ENCODE measurements at regions not wholly inside any gene's neighbourhood (a gene's known extent, or its start where the extent isn't known, plus 50 kb on each side); places are given as distances from the start of the nearest gene placed in this dataset.

DNA sequence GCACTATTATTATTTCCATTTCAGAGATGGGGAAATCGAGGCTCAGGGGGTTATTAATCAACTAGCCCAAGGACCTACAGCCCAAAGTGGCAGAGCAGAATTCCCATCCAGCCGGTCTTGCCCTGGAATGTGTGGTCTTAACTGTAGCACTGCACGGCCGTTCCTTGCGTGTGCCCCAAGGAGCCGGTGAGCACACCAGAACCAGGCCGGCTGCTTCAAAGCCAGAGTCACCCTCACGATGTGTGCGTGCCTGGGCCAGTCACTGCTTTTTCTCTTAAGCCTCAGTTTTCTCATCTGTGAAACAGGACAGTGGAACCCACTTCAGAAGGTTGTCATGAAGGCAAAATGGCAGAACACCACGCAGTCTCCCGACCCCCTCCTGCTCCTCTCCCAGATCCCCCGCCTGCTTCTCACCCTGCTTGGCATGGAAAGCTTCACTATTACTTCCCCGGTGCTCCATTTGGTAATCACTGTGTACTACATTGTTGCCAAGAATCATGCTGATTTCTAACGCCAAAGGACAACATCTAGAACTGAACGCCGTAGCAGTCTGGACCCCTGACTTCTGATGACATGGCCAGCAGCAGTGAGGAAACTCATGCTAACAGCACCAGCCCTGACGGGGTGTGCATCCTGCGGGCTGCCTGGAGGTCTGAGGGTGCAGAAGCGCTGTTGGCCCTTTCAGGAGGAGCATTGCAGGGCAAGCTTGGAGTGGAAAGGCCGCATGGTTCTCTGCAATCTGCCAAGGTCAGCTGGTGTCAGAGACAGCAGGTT, 106.8 kb upstream of the B3GAT1 start:
- no peak for TF ChIP-seq POLR2A (IDR thresholded peaks at IDR 0.05)
- TF ChIP-seq, protein P1, sequence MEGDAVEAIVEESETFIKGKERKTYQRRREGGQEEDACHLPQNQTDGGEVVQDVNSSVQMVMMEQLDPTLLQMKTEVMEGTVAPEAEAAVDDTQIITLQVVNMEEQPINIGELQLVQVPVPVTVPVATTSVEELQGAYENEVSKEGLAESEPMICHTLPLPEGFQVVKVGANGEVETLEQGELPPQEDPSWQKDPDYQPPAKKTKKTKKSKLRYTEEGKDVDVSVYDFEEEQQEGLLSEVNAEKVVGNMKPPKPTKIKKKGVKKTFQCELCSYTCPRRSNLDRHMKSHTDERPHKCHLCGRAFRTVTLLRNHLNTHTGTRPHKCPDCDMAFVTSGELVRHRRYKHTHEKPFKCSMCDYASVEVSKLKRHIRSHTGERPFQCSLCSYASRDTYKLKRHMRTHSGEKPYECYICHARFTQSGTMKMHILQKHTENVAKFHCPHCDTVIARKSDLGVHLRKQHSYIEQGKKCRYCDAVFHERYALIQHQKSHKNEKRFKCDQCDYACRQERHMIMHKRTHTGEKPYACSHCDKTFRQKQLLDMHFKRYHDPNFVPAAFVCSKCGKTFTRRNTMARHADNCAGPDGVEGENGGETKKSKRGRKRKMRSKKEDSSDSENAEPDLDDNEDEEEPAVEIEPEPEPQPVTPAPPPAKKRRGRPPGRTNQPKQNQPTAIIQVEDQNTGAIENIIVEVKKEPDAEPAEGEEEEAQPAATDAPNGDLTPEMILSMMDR (IDR thresholded peaks at IDR 0.05): no peak

Data from right lobe of liver (tissue), 4 donors.